Naive thymus-derived CD4-positive, alpha-beta T cell (primary cell): ENCODE measurements at regions not wholly inside any gene's neighbourhood (a gene's known extent, or its start where the extent isn't known, plus 50 kb on each side); places are given as distances from the start of the nearest gene placed in this dataset.

Source experiments
- ATAC-seq: fragments of 150-1000 bp; cut with Tn5 transposase; 2 replicates; pipeline ENCODE4 v1.10.0; 2021; ENCODE audit warnings: mild to moderate bottlenecking, moderate library complexity
- CTCF ChIA-PET: fragments of 350-600 bp; sonication (Branson Sonifier 250); formaldehyde crosslinking; loops from one replicate; lab custom pipeline; 2021; ENCODE audit warnings: antibody characterized with exemption; lab: Charles Lee
- POLR2A ChIA-PET: fragments of 350-600 bp; sonication (Branson Sonifier 250); formaldehyde crosslinking; loops from one replicate; lab custom pipeline; 2021; ENCODE audit warnings: antibody characterized with exemption, inconsistent platforms; lab: Charles Lee
- DNase-seq, 9 donors: peaks; one replicate each; pipeline versions ENCODE4 v3.0.0 to v3.0.0-alpha.2; 2020 to 2022; ENCODE audit warnings: mixed read lengths in 1 of 9
- H3K27ac ChIP-seq: one replicate; pipeline ENCODE4 v1.7.0; 2013; ENCODE audit warnings: mild to moderate bottlenecking, low read depth, low read length, moderate library complexity
- H3K27me3 ChIP-seq, 2 donors: one replicate each; pipeline ENCODE4 v1.7.0; 2013; ENCODE audit warnings: low read length in 2 of 2, mild to moderate bottlenecking in 2 of 2, moderate library complexity in 2 of 2; ENCODE audit not compliant: control insufficient read depth in 2 of 2, insufficient read depth in 2 of 2
- H3K36me3 ChIP-seq, 3 experiments: 1 replicate in 2 of 3; 2 replicates in 1 of 3; pipeline ENCODE4 v1.7.0; 2013; ENCODE audit warnings: low read length in 3 of 3, mild to moderate bottlenecking in 3 of 3, moderate library complexity in 1 of 3; ENCODE audit not compliant: insufficient read depth in 3 of 3, control insufficient read depth in 2 of 3
- H3K4me1 ChIP-seq, 2 donors: one replicate each; pipeline ENCODE4 v1.7.0; 2013; ENCODE audit warnings: low read length in 2 of 2, mild to moderate bottlenecking in 2 of 2, moderate library complexity in 1 of 2; ENCODE audit not compliant: control insufficient read depth in 2 of 2, insufficient read depth in 2 of 2
- H3K4me3 ChIP-seq: 2 replicates; pipeline ENCODE4 v1.7.0; 2013; ENCODE audit warnings: mild to moderate bottlenecking, low read length
- H3K9me3 ChIP-seq, 3 experiments: 1 replicate in 2 of 3; 2 replicates in 1 of 3; pipeline ENCODE4 v1.7.0; 2013; ENCODE audit warnings: low read length in 3 of 3; ENCODE audit not compliant: control insufficient read depth in 2 of 3
- H3K27ac Mint-ChIP-seq, 9 donors: one replicate each; pipeline ENCODE4 v1.8.0; 2020 to 2022; ENCODE audit warnings: mixed read lengths in 9 of 9, mild to moderate bottlenecking in 8 of 9, moderate library complexity in 5 of 9, inconsistent platforms in 2 of 9
- H3K27me3 Mint-ChIP-seq, 5 donors: one replicate each; pipeline ENCODE4 v1.8.0; 2021 to 2022; ENCODE audit warnings: mixed read lengths in 5 of 5, mild to moderate bottlenecking in 1 of 5
- H3K36me3 Mint-ChIP-seq, 5 donors: one replicate each; pipeline ENCODE4 v1.8.0; 2020 to 2022; ENCODE audit warnings: mixed read lengths in 5 of 5, mild to moderate bottlenecking in 3 of 5, inconsistent platforms in 1 of 5
- H3K4me1 Mint-ChIP-seq, 7 donors: one replicate each; pipeline ENCODE4 v1.8.0; 2020 to 2022; ENCODE audit warnings: mixed read lengths in 7 of 7, mild to moderate bottlenecking in 3 of 7, inconsistent platforms in 1 of 7
- H3K4me3 Mint-ChIP-seq, 10 donors: one replicate each; pipeline ENCODE4 v1.8.0; 2020 to 2022; ENCODE audit warnings: mild to moderate bottlenecking in 10 of 10, mixed read lengths in 10 of 10, moderate library complexity in 6 of 10, inconsistent platforms in 2 of 10
- H3K9me3 Mint-ChIP-seq, 11 donors: one replicate each; pipeline ENCODE4 v1.8.0; 2020 to 2022; ENCODE audit warnings: mixed read lengths in 11 of 11, mild to moderate bottlenecking in 4 of 11, inconsistent platforms in 1 of 11, moderate library complexity in 1 of 11
- intact Hi-C, 2 donors: fragments of 100-400 bp; cut with micrococcal nuclease; formaldehyde crosslinking; loops; one replicate each; pipeline ENCODE4 v1.15.1; 2023

DNA sequence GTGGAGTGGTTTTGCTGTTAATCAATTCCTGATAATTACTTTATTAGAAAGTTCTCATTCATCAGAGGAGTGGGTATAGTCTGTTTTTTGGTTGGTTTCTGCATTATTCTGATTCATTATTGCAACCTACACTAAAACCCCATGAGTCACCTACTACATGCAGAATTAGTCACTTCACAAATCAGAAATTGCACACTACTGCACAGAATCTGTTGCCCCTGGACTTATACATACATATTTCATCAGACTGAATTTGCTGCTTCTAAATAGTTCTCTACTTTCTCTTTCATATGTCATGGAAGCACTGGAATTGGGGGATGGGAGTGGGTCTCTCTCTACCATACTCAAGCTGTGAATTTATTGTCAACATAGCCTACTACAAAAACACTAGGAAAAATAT, 585.1 kb downstream of the DNAH5 start:
- H3K9me3 Mint-ChIP-seq: peaks cover 2 to 23% (median 9%) of the 10 kb centered on the region in 11 donors
- intact Hi-C loops: no loop called here
- H3K4me1 Mint-ChIP-seq: no peaks in the 10 kb centered on the region

GRCh38 chr5:13358342-13358741, 586.1 kb downstream of the DNAH5 start:
- ATAC-seq: no peak
- no peaks in the 10 kb centered on the region for H3K36me3 Mint-ChIP-seq
- Histone ChIP-seq H3K27me3 (no peaks in the 10 kb centered on the region), H3K9me3 (no peaks in the 10 kb centered on the region), H3K4me3 (no peak overlapping the region), H3K27ac (no peak overlapping the region), H3K36me3 (no peaks in the 10 kb centered on the region), H3K4me1 (no peaks in the 10 kb centered on the region)
- ChIA-PET POLR2A (no interaction called here), CTCF (no interaction called here)
- peaks cover 2 to 27% (median 12%) of the 10 kb centered on the region in 11 donors for H3K9me3 Mint-ChIP-seq
- no peaks in the 10 kb centered on the region for H3K27me3 Mint-ChIP-seq
- intact Hi-C loops: no loop called here
- DNase-seq: no peak
- no peak overlapping the region for H3K27ac Mint-ChIP-seq
- no peaks in the 10 kb centered on the region for H3K4me1 Mint-ChIP-seq
- H3K4me3 Mint-ChIP-seq: no peak overlapping the region

More for the DNA sequence above, 585.1 kb downstream of the DNAH5 start:
- Mint-ChIP-seq H3K27me3 (no peaks in the 10 kb centered on the region), H3K4me3 (no peak overlapping the region), H3K36me3 (no peaks in the 10 kb centered on the region), H3K27ac (no peak overlapping the region)
- Histone ChIP-seq H3K27me3 (no peaks in the 10 kb centered on the region), H3K4me1 (no peaks in the 10 kb centered on the region), H3K9me3 (no peaks in the 10 kb centered on the region), H3K36me3 (no peaks in the 10 kb centered on the region), H3K27ac (no peak overlapping the region), H3K4me3 (no peak overlapping the region)
- DNase-seq (no peak), ATAC-seq (no peak)
- ChIA-PET CTCF (no interaction called here), POLR2A (no interaction called here)

- Mint-ChIP-seq H3K36me3 (no peaks in the 10 kb centered on the region), H3K4me3 (no peak overlapping the region), H3K9me3 (peaks cover 2 to 27% (median 12%) of the 10 kb centered on the region in 11 donors), H3K4me1 (no peaks in the 10 kb centered on the region), H3K27ac (no peak overlapping the region), H3K27me3 (no peaks in the 10 kb centered on the region)
- DNase-seq (no peak), ATAC-seq (no peak)
- Histone ChIP-seq H3K36me3 (no peaks in the 10 kb centered on the region), H3K27ac (no peak overlapping the region), H3K9me3 (no peaks in the 10 kb centered on the region), H3K27me3 (no peaks in the 10 kb centered on the region), H3K4me3 (no peak overlapping the region), H3K4me1 (no peaks in the 10 kb centered on the region)
- POLR2A ChIA-PET: no interaction called here
- CTCF ChIA-PET: no interaction called here
- intact Hi-C loops: no loop called here
These were observed 586.6 kb downstream of the DNAH5 start for GRCh38 chr5:13357929-13358328.

DNA sequence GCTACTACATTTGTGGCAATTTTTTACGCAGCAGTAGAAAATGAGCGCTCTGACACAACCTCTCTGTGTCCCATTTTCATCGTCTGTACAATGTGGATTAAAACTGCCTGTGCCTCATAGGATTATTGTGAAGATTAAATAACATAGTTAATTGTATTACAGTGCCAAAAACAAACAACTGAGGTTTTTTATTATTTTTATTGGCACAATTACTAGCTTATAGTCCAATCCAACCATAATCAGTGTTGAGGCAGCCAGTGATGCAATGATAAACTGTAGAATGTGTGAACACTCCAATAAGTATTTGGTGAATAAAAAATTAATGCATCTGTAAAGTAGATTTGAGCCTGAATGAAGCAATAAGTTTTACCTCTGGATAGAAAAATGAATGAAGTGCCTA, 588.3 kb downstream of the DNAH5 start:
- POLR2A ChIA-PET: no interaction called here
- no peaks in the 10 kb centered on the region for H3K4me1 ChIP-seq
- no peak overlapping the region for H3K27ac ChIP-seq
- intact Hi-C loops: no loop called here
- no peak overlapping the region for H3K4me3 ChIP-seq
- H3K9me3 Mint-ChIP-seq: peaks cover 0 to 27% (median 10%) of the 10 kb centered on the region in 11 donors
- no peaks in the 10 kb centered on the region for H3K27me3 ChIP-seq
- CTCF ChIA-PET: no interaction called here
- H3K9me3 ChIP-seq: no peaks in the 10 kb centered on the region
- ATAC-seq (no peak), DNase-seq (no peak)
- H3K4me3 Mint-ChIP-seq: no peak overlapping the region
- H3K36me3 Mint-ChIP-seq: no peaks in the 10 kb centered on the region
- no peaks in the 10 kb centered on the region for H3K4me1 Mint-ChIP-seq
- no peak overlapping the region for H3K27ac Mint-ChIP-seq
- no peaks in the 10 kb centered on the region for H3K36me3 ChIP-seq
- H3K27me3 Mint-ChIP-seq: no peaks in the 10 kb centered on the region

- Mint-ChIP-seq H3K36me3 (no peaks in the 10 kb centered on the region), H3K27ac (no peak overlapping the region), H3K4me1 (no peaks in the 10 kb centered on the region), H3K9me3 (peaks cover 0 to 25% (median 8%) of the 10 kb centered on the region in 11 donors), H3K27me3 (no peaks in the 10 kb centered on the region), H3K4me3 (no peak overlapping the region)
- Histone ChIP-seq H3K36me3 (no peaks in the 10 kb centered on the region), H3K4me1 (no peaks in the 10 kb centered on the region), H3K27me3 (no peaks in the 10 kb centered on the region), H3K9me3 (no peaks in the 10 kb centered on the region), H3K27ac (no peak overlapping the region), H3K4me3 (no peak overlapping the region)
- intact Hi-C loops: no loop called here
- ChIA-PET CTCF (no interaction called here), POLR2A (no interaction called here)
- DNase-seq (no peak), ATAC-seq (no peak)
These were observed 589.9 kb downstream of the DNAH5 start for GRCh38 chr5:13354611-13355010.

DNA sequence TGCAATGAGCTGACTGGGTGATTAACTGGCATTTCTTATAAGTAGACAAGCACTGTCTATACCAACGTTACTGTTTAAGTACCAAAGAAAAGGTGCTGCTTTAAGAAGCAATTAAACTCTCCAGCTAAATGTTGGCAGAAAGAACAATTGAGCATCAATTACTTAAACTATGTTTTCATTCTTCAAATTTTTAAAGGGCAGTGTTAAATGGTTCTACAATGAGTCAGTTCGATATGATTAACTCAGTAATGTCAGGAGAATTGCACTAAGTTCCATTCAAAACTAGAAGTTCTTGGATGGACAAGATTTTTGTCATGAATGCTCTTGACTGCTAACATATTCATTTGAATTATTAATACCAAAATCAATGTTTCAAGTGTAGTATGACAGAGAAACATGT, 593.7 kb downstream of the DNAH5 start:
- ChIA-PET POLR2A (no interaction called here), CTCF (no interaction called here)
- Histone ChIP-seq H3K4me3 (no peak overlapping the region), H3K36me3 (no peaks in the 10 kb centered on the region), H3K27me3 (no peaks in the 10 kb centered on the region), H3K9me3 (no peaks in the 10 kb centered on the region), H3K4me1 (no peaks in the 10 kb centered on the region), H3K27ac (no peak overlapping the region)
- H3K36me3 Mint-ChIP-seq: no peaks in the 10 kb centered on the region
- H3K27me3 Mint-ChIP-seq: no peaks in the 10 kb centered on the region
- H3K27ac Mint-ChIP-seq: no peak overlapping the region
- DNase-seq: no peak
- peaks cover 0 to 22% (median 7%) of the 10 kb centered on the region in 11 donors for H3K9me3 Mint-ChIP-seq
- H3K4me3 Mint-ChIP-seq: no peak overlapping the region
- no peak for ATAC-seq
- H3K4me1 Mint-ChIP-seq: no peaks in the 10 kb centered on the region
- intact Hi-C loops: no loop called here

GRCh38 chr5:13348568-13348967, 595.9 kb downstream of the DNAH5 start:
- no peaks in the 10 kb centered on the region for H3K9me3 ChIP-seq

More at GRCh38 chr5:13348568-13348967, 595.9 kb downstream of the DNAH5 start:
- no peak overlapping the region for H3K27ac Mint-ChIP-seq
- peaks cover 0 to 11% (median 4%) of the 10 kb centered on the region in 11 donors for H3K9me3 Mint-ChIP-seq
- no peak overlapping the region for H3K27ac ChIP-seq
- no peaks in the 10 kb centered on the region for H3K27me3 Mint-ChIP-seq
- no peak overlapping the region for H3K4me3 ChIP-seq
- POLR2A ChIA-PET: no interaction called here
- no peaks in the 10 kb centered on the region for H3K27me3 ChIP-seq
- DNase-seq (no peak), ATAC-seq (no peak)
- no peak overlapping the region for H3K4me3 Mint-ChIP-seq
- CTCF ChIA-PET: no interaction called here
- H3K4me1 ChIP-seq: no peaks in the 10 kb centered on the region
- H3K36me3 Mint-ChIP-seq: no peaks in the 10 kb centered on the region
- intact Hi-C loops: no loop called here
- no peaks in the 10 kb centered on the region for H3K4me1 Mint-ChIP-seq
- H3K36me3 ChIP-seq: no peaks in the 10 kb centered on the region
